A673 (cell line): ENCODE measurements at regions not wholly inside any gene's neighbourhood (a gene's known extent, or its start where the extent isn't known, plus 50 kb on each side); places are given as distances from the start of the nearest gene placed in this dataset.
A peak's percentile ranks its signal among the peaks of the same experiment; 100 is the strongest.
"Not testable (repeated sequence)": the region's sequence is repeated elsewhere in the genome, so short reads cannot be mapped to it uniquely, and the experiment has no call there.

Experiments
- CTCF ChIP-seq: fragments of 300-800, 200-600 bp; sonication (generic); conservative IDR thresholded peaks from 2 replicates; pipeline ENCODE4 v1.5.1; 2017; ENCODE audit warnings: low read depth, mild to moderate bottlenecking, antibody characterized with exemption, low read length, moderate library complexity, mixed read lengths
- EZH2 ChIP-seq: fragments of 200-600 bp; sonication (generic); IDR thresholded peaks from 2 replicates; pipeline ENCODE4 v1.6.1; 2017; ENCODE audit warnings: borderline replicate concordance, low read depth, mild to moderate bottlenecking, mixed read lengths, antibody characterized with exemption, low read length; ENCODE audit not compliant: poor library complexity, severe bottlenecking

DNA sequence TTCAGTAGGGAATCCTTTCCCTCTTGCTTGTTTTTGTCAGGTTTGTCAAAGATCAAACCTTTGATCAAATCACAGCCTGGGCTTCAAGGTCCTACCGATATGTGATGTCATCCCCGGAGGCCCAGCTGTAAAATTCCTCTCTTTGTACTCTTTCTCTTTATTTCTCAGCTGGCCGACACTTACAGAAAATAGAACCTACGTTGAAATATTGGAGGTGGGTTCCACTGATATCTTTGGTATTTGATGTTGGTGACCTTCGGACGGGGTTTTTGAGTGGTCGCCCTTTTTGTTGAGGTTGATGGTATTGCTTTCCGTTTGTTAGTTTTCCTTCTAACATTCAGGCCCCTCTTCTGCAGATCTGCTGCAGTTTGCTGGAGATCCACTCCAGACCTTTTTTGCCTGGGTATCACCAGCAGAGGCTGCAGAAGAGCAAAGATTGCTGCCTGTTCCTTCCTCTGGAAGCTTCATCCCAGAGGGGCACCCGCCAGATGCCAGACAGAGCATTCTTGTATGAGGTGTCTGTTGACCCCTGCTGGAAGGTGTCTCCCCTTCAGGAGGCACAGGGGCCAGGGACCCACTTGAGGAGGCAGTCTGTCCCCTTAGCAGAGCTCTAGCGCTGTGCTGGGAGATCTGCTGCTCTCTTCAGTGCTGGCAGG lies 316.3 kb downstream of the MAN2A1 start:
- TF ChIP-seq CTCF = 0 out of 2 replicates have a peak, but pooled peaks have one; percentile 9
- not testable (repeated sequence) for TF ChIP-seq EZH2
